IMR-90 (cell line): ENCODE measurements at regions not wholly inside any gene's neighbourhood (a gene's known extent, or its start where the extent isn't known, plus 50 kb on each side); places are given as distances from the start of the nearest gene placed in this dataset.

Experiments
- ATAC-seq: fragments of 200-7000 bp; cut with Tn5 transposase; 2 replicates; pipeline ENCODE4 v1.9.1; 2020; ENCODE audit warnings: low read depth, mild to moderate bottlenecking, moderate library complexity
- BruUV-seq: library from RNA; stranded (reverse); fragments of 400-500 nt; replicated peaks from 2 replicates; lab custom pipeline; 2021; lab: Mats Ljungman, UMichigan
- CTCF ChIA-PET: fragments of 300-600 bp; formaldehyde crosslinking; extraction: SDS; loops from one replicate; lab custom pipeline; 2021; ENCODE audit warnings: antibody characterized with exemption; lab: Yijun Ruan, JAX
- POLR2A ChIA-PET: fragments of 300-600 bp; sonication (Branson Sonifier 250); formaldehyde crosslinking; loops from one replicate; lab custom pipeline; 2022; ENCODE audit warnings: antibody characterized with exemption; ENCODE audit not compliant: unreplicated experiment; lab: Charles Lee
- DNase-seq: peaks from one replicate; pipeline ENCODE4 v3.0.0; 2013
- H2AFZ ChIP-seq: replicated peaks from 2 replicates; pipeline ENCODE3; 2013; ENCODE audit warnings: low read length, mild to moderate bottlenecking; ENCODE audit not compliant: poor library complexity
- H2AK5ac ChIP-seq: 2 replicates; pipeline ENCODE4 v1.6.1; 2013; ENCODE audit warnings: low read depth, low read length, inconsistent platforms
- H2AK9ac ChIP-seq: replicated peaks from 2 replicates; pipeline ENCODE3; 2013; ENCODE audit warnings: mild to moderate bottlenecking, low read depth, low read length, moderate library complexity; ENCODE audit not compliant: poor library complexity
- H2BK120ac ChIP-seq: 2 replicates; pipeline ENCODE4 v1.6.1; 2013; ENCODE audit warnings: low read depth, low read length, inconsistent platforms
- H2BK15ac ChIP-seq: 3 replicates; pipeline ENCODE4 v1.6.1; 2013; ENCODE audit warnings: low read depth, low read length, inconsistent platforms
- H2BK20ac ChIP-seq: 2 replicates; pipeline ENCODE4 v1.6.1; 2013; ENCODE audit warnings: low read depth, mild to moderate bottlenecking, inconsistent platforms, low read length, moderate library complexity
- H2BK5ac ChIP-seq: 2 replicates; pipeline ENCODE4 v1.6.1; 2013; ENCODE audit warnings: mild to moderate bottlenecking, low read depth, low read length, inconsistent platforms; ENCODE audit not compliant: poor library complexity, severe bottlenecking
- H3K14ac ChIP-seq: replicated peaks from 2 replicates; pipeline ENCODE4 v1.6.1; 2013; ENCODE audit warnings: low read depth, low read length, inconsistent platforms
- H3K18ac ChIP-seq: 2 replicates; pipeline ENCODE4 v1.6.1; 2013; ENCODE audit warnings: low read depth, low read length, control low read depth
- H3K23ac ChIP-seq: 2 replicates; pipeline ENCODE4 v1.6.1; 2013; ENCODE audit warnings: low read depth, low read length, inconsistent platforms
- H3K27ac ChIP-seq: 2 replicates; pipeline ENCODE4 v1.5.1; 2013; ENCODE audit warnings: mild to moderate bottlenecking, control low read depth, low read length; ENCODE audit not compliant: insufficient read depth
- H3K27me3 ChIP-seq: 2 replicates; pipeline ENCODE4 v1.6.1; 2013; ENCODE audit warnings: low read length; ENCODE audit not compliant: control insufficient read depth, insufficient read depth
- H3K36me3 ChIP-seq: 2 replicates; pipeline ENCODE4 v1.6.1; 2013; ENCODE audit warnings: low read length, mixed read lengths; ENCODE audit not compliant: control insufficient read depth, insufficient read depth
- H3K4ac ChIP-seq: 2 replicates; pipeline ENCODE4 v1.6.1; 2013; ENCODE audit warnings: low read depth, low read length, inconsistent platforms
- H3K4me1 ChIP-seq: 2 replicates; pipeline ENCODE4 v1.6.1; 2013; ENCODE audit warnings: low read length, mixed read lengths; ENCODE audit not compliant: control insufficient read depth, insufficient read depth
- H3K4me2 ChIP-seq: 2 replicates; pipeline ENCODE4 v1.6.1; 2013; ENCODE audit warnings: low read depth, mild to moderate bottlenecking, control low read depth, low read length, moderate library complexity
- H3K4me3 ChIP-seq: 2 replicates; pipeline ENCODE4 v1.5.1; 2013; ENCODE audit warnings: low read depth, mild to moderate bottlenecking, control low read depth, low read length, moderate library complexity; ENCODE audit not compliant: insufficient read depth
- H3K56ac ChIP-seq: 2 replicates; pipeline ENCODE4 v1.6.1; 2013; ENCODE audit warnings: low read length, inconsistent platforms; ENCODE audit not compliant: insufficient read depth; ENCODE audit errors: extremely low read depth
- H3K79me1 ChIP-seq, 2 experiments: 2 replicates each; pipeline ENCODE4 v1.6.1; 2013; ENCODE audit warnings: low read length in 2 of 2, inconsistent platforms in 1 of 2, low read depth in 1 of 2
- H3K9ac ChIP-seq: 2 replicates; pipeline ENCODE4 v1.6.1; 2013; ENCODE audit warnings: low read depth, low read length, control low read depth
- H3K9me1 ChIP-seq: 2 replicates; pipeline ENCODE4 v1.6.1; 2013; ENCODE audit warnings: low read length, inconsistent platforms; ENCODE audit not compliant: insufficient read depth
- H3K9me3 ChIP-seq: 2 replicates; pipeline ENCODE4 v1.6.1; 2013; ENCODE audit warnings: low read length; ENCODE audit not compliant: control insufficient read depth, insufficient read depth
- H4K20me1 ChIP-seq: 2 replicates; pipeline ENCODE4 v1.6.1; 2013; ENCODE audit warnings: low read length, inconsistent platforms; ENCODE audit not compliant: insufficient read depth
- H4K5ac ChIP-seq: 2 replicates; pipeline ENCODE4 v1.6.1; 2013; ENCODE audit warnings: mild to moderate bottlenecking, low read depth, low read length, control low read depth
- H4K8ac ChIP-seq, 2 experiments: 2 replicates each; pipeline ENCODE4 v1.6.1; 2013; ENCODE audit warnings: low read depth in 2 of 2, low read length in 2 of 2, control low read depth in 1 of 2, inconsistent platforms in 1 of 2
- H4K91ac ChIP-seq: 2 replicates; pipeline ENCODE4 v1.6.1; 2013; ENCODE audit warnings: low read depth, low read length, inconsistent platforms; ENCODE audit not compliant: insufficient read depth
- BHLHE40 ChIP-seq: fragments of 150-350 bp; IDR thresholded peaks from 2 replicates; pipeline ENCODE4 v1.6.1; 2016; ENCODE audit warnings: mild to moderate bottlenecking, low read depth, low read length
- CEBPB ChIP-seq: IDR thresholded peaks from 2 replicates; pipeline ENCODE4 v1.6.1; 2012; ENCODE audit warnings: low read depth, low read length, improper control_type of control experiment
- CHD1 ChIP-seq: IDR thresholded peaks from 2 replicates; pipeline ENCODE4 v1.6.1; 2012; ENCODE audit warnings: low read depth, low read length, improper control_type of control experiment
- FOS ChIP-seq: fragments of 150-350 bp; IDR thresholded peaks from 2 replicates; pipeline ENCODE4 v1.6.1; 2016; ENCODE audit warnings: low read depth, low read length
- MAFK ChIP-seq: IDR thresholded peaks from 2 replicates; pipeline ENCODE4 v1.6.1; 2012; ENCODE audit warnings: low read depth, low read length, improper control_type of control experiment
- MAZ ChIP-seq: IDR thresholded peaks from 2 replicates; pipeline ENCODE4 v1.6.1; 2012; ENCODE audit warnings: low read depth, mild to moderate bottlenecking, low read length, improper control_type of control experiment, moderate library complexity, borderline replicate concordance
- MXI1 ChIP-seq: IDR thresholded peaks from 2 replicates; pipeline ENCODE4 v1.6.1; 2012; ENCODE audit warnings: low read depth, mild to moderate bottlenecking, low read length, moderate library complexity, borderline replicate concordance
- NFE2L2 ChIP-seq: fragments of 150-350 bp; IDR thresholded peaks from 2 replicates; pipeline ENCODE4 v1.6.1; 2016; ENCODE audit warnings: low read depth, mild to moderate bottlenecking, low read length
- POLR2A ChIP-seq: IDR thresholded peaks from 2 replicates; pipeline ENCODE4 v1.6.1; 2012; ENCODE audit warnings: mild to moderate bottlenecking, low read depth, low read length
- RAD21 ChIP-seq: IDR thresholded peaks from 2 replicates; pipeline ENCODE4 v1.6.1; 2012; ENCODE audit warnings: low read length, improper control_type of control experiment
- RCOR1 ChIP-seq: IDR thresholded peaks from 2 replicates; pipeline ENCODE4 v1.6.1; 2012; ENCODE audit warnings: mild to moderate bottlenecking, low read length, improper control_type of control experiment; ENCODE audit not compliant: insufficient replicate concordance
- RFX5 ChIP-seq: IDR thresholded peaks from 2 replicates; pipeline ENCODE4 v1.8.0; 2012; ENCODE audit warnings: low read depth, mild to moderate bottlenecking, low read length, moderate library complexity
- SMC3 ChIP-seq: fragments of 150-350 bp; IDR thresholded peaks from 2 replicates; pipeline ENCODE4 v1.6.1; 2016; ENCODE audit warnings: low read depth, mild to moderate bottlenecking, antibody characterized with exemption, low read length, moderate library complexity
- whole genome bisulfite sequencing, 2 experiments: methylation state at CpG; one replicate each; pipeline versions ENCODE4 v1.1.5 to v1.1.7; 2013; ENCODE audit warnings: missing lambda C conversion rate in 2 of 2; ENCODE audit not compliant: insufficient read length in 1 of 2; ENCODE audit errors: extremely low coverage in 2 of 2; 5-methylcytosine and 5-hydroxymethylcytosine counted together
- dilution Hi-C: fragments of 300-500 bp; cut with HindIII; formaldehyde crosslinking; loops from one replicate; pipeline ENCODE4 v1.14.3; 2018; ENCODE audit warnings: low sequenced_read_pairs; ENCODE audit not compliant: unreplicated experiment
- in situ Hi-C: fragments of 300-500 bp; cut with MboI; formaldehyde crosslinking; loops from 3 replicates; pipeline ENCODE4 v1.14.3; 2019; ENCODE audit warnings: low sequenced_read_pairs, inconsistent platforms, mixed read lengths
- intact Hi-C: fragments of 100-400 bp; cut with micrococcal nuclease; formaldehyde crosslinking; loops from 2 replicates; pipeline ENCODE4 v1.10.0; 2022
- TF ChIP-seq, protein P1 (sequence below): conservative IDR thresholded peaks from 2 replicates; pipeline ENCODE4 v1.5.1; 2012; ENCODE audit warnings: mild to moderate bottlenecking, low read depth, low read length, improper control_type of control experiment
- TF ChIP-seq, protein P2 (sequence below): fragments of 150-350 bp; IDR thresholded peaks from 2 replicates; pipeline ENCODE4 v1.6.1; 2016; ENCODE audit warnings: low read depth, mild to moderate bottlenecking, low read length, moderate library complexity, borderline replicate concordance
- TF ChIP-seq, protein P3 (sequence below): fragments of 150-350 bp; IDR thresholded peaks from 2 replicates; pipeline ENCODE4 v1.6.1; 2017; ENCODE audit warnings: mild to moderate bottlenecking, antibody characterized with exemption, low read length, low read depth

GRCh38 chr7:41139789-41140188 lies 563.1 kb downstream of the INHBA start:
- no peaks in the 10 kb centered on the region for H3K79me1 ChIP-seq
- no CpG with 5 or more reads among the region's 5 CpGs for WGBS, 2 experiments
- dilution Hi-C loops (no loop called here), in situ Hi-C loops (no loop called here), intact Hi-C loops (loop anchor here (10.0 kb wide), 1 partner anchor 65 kb away; no protein-coding TSS in a partner anchor)
- no peak overlapping the region for H2BK20ac ChIP-seq
- POLR2A ChIA-PET = no interaction called here
- H3K9me1 ChIP-seq = peaks cover 7% of the 10 kb centered on the region; the same call in 1 of the 2 replicates
- ATAC-seq (no peak), DNase-seq (no peak)
- BruUV-seq = no TSS peak
- H3K27ac ChIP-seq = no peak overlapping the region
- CTCF ChIA-PET = no interaction called here
- H4K5ac ChIP-seq = no peak overlapping the region
- H3K4me1 ChIP-seq = peaks cover 2% of the 10 kb centered on the region; the same call in 1 of the 2 replicates
- no peak overlapping the region for H2BK120ac ChIP-seq
- no peak overlapping the region for H2BK5ac ChIP-seq
- no peak overlapping the region for H2AK5ac ChIP-seq
- H3K14ac ChIP-seq = no peak overlapping the region
- no peak overlapping the region for H2AK9ac ChIP-seq
- H3K4me2 ChIP-seq = no peak overlapping the region
- H3K9me3 ChIP-seq = no peaks in the 10 kb centered on the region; the same call in 1 of the 2 replicates
- no peaks in the 10 kb centered on the region for H4K20me1 ChIP-seq
- no peak overlapping the region for H2AFZ ChIP-seq
- no peaks in the 10 kb centered on the region for H3K36me3 ChIP-seq
- H3K23ac ChIP-seq = no peak overlapping the region
- no peak overlapping the region for H3K4me3 ChIP-seq
- TF ChIP-seq CEBPB (no peak), RFX5 (no peak), SMC3 (no peak), MAZ (no peak), CHD1 (no peak), NFE2L2 (no peak), RCOR1 (no peak), FOS (no peak), POLR2A (no peak), BHLHE40 (no peak), MAFK (no peak), MXI1 (no peak), RAD21 (no peak)
- TF ChIP-seq, protein P1, sequence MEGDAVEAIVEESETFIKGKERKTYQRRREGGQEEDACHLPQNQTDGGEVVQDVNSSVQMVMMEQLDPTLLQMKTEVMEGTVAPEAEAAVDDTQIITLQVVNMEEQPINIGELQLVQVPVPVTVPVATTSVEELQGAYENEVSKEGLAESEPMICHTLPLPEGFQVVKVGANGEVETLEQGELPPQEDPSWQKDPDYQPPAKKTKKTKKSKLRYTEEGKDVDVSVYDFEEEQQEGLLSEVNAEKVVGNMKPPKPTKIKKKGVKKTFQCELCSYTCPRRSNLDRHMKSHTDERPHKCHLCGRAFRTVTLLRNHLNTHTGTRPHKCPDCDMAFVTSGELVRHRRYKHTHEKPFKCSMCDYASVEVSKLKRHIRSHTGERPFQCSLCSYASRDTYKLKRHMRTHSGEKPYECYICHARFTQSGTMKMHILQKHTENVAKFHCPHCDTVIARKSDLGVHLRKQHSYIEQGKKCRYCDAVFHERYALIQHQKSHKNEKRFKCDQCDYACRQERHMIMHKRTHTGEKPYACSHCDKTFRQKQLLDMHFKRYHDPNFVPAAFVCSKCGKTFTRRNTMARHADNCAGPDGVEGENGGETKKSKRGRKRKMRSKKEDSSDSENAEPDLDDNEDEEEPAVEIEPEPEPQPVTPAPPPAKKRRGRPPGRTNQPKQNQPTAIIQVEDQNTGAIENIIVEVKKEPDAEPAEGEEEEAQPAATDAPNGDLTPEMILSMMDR = no peak
- TF ChIP-seq, protein P2, sequence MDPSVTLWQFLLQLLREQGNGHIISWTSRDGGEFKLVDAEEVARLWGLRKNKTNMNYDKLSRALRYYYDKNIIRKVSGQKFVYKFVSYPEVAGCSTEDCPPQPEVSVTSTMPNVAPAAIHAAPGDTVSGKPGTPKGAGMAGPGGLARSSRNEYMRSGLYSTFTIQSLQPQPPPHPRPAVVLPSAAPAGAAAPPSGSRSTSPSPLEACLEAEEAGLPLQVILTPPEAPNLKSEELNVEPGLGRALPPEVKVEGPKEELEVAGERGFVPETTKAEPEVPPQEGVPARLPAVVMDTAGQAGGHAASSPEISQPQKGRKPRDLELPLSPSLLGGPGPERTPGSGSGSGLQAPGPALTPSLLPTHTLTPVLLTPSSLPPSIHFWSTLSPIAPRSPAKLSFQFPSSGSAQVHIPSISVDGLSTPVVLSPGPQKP = no peak
- TF ChIP-seq, protein P3, sequence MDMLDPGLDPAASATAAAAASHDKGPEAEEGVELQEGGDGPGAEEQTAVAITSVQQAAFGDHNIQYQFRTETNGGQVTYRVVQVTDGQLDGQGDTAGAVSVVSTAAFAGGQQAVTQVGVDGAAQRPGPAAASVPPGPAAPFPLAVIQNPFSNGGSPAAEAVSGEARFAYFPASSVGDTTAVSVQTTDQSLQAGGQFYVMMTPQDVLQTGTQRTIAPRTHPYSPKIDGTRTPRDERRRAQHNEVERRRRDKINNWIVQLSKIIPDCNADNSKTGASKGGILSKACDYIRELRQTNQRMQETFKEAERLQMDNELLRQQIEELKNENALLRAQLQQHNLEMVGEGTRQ = no peak
- H3K18ac ChIP-seq = no peak overlapping the region
- H3K27me3 ChIP-seq = no peaks in the 10 kb centered on the region
- H3K4ac ChIP-seq = no peak overlapping the region
- no peak overlapping the region for H3K56ac ChIP-seq
- no peak overlapping the region for H4K91ac ChIP-seq
- H3K9ac ChIP-seq = no peak overlapping the region
- no peak overlapping the region; the same call in 2 of the 3 replicates for H2BK15ac ChIP-seq
- H4K8ac ChIP-seq = no peak overlapping the region
